Fibroblast of skin of left biceps (primary cell): ENCODE measurements at regions not wholly inside any gene's neighbourhood (a gene's known extent, or its start where the extent isn't known, plus 50 kb on each side); places are given as distances from the start of the nearest gene placed in this dataset.

Source experiments
- DNase-seq, 2 experiments: peaks; one replicate each; pipeline ENCODE4 v3.0.0-alpha.2; 2013; ENCODE audit warnings: low read depth in 2 of 2

GRCh38 chr9:126556560-126557250 is 57.0 kb upstream of the LMX1B start:
- DNase-seq = no peak

DNA sequence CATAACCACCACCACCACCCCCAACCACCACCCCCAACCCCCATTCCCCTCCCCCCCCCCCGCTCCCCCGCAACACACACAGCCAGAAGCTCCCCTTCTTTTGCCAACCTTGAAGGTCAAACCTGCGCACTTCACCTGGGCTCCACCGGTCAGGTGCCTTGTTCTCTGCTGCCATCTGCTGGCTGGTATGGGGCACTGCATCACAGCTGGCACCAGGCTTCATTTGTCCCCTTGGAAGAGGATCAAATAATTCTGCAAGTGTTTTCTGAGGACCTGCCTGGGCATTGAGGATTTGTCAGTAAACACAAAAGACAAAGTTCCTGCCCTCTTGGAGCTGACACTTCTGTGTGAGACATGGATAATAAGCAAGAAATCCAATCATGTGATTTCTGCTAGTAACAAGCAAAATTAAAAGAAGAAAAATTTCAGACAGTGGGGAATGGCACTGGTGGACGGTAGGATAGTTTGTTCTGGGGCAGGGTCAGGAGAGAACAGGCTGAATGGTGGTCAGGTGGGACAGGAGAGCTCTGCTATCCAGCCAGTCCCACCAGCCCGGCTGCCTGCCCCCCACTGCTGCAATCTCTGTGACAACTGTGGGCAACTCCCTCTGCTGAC is 55.6 kb upstream of the LMX1B start:
- DNase-seq = peak in 1 of 2 experiments; percentile 2

GRCh38 chr9:126559296-126559695 is 54.4 kb upstream of the LMX1B start:
- DNase-seq = no peak

DNA sequence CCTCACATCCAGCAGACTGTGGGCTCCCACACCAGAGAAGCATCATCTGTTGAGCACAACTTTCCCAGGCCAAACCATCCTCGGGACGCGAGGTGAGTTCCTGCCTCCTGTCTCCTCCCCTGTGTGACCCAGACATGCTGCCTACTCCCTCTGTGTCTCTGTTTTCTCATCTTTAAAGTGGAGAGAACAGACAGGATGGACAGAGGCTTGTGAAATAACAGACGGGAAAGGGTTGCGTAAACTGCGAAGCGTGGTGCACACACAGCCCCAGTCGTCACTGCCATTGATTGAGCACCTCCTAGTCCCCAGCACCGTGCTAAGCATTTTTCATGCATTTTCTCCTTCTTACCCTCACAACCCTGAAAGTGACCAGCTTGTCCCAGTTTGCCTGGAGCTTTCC is 52.1 kb upstream of the LMX1B start:
- no peak for DNase-seq

DNA sequence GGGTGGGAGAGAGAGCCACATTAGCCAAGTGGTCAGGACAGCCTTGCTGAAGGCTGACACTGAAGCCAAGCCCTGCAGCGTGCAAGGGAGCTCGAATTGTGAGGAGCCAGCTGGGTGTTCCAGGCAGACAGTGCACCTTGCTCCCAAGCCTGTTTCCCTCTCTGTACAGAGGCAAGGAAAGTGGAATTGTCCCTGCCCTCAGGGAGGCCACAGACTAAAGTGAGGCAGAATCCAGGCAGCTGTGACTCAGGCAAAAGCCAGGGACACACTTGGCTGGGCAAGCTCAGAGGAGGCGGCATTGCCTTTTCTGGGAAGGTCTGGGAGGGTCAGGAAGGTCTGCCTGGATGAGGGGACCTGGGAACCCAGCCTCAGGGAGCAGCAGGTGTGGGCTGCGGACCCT is 50.2 kb upstream of the LMX1B start:
- no peak for DNase-seq
